IPS DF 6.9 (cell line): ENCODE measurements at regions not wholly inside any gene's neighbourhood (a gene's known extent, or its start where the extent isn't known, plus 50 kb on each side); places are given as distances from the start of the nearest gene placed in this dataset.

Experiments used
- DNase-seq: peaks from one replicate; pipeline ENCODE4 v3.0.0-alpha.2; 2013; ENCODE audit warnings: low read depth, low spot score
- H3K27ac ChIP-seq: one replicate; pipeline ENCODE4 v1.5.1; 2013; ENCODE audit warnings: low read length, control low read depth
- H3K27me3 ChIP-seq: 2 replicates; pipeline ENCODE4 v1.6.1; 2013; ENCODE audit warnings: mild to moderate bottlenecking, low read length; ENCODE audit not compliant: control insufficient read depth, insufficient read depth
- H3K36me3 ChIP-seq: 2 replicates; pipeline ENCODE4 v1.6.1; 2013; ENCODE audit warnings: low read length; ENCODE audit not compliant: control insufficient read depth, insufficient read depth
- H3K4me1 ChIP-seq: 2 replicates; pipeline ENCODE4 v1.6.1; 2013; ENCODE audit warnings: low read length; ENCODE audit not compliant: control insufficient read depth, insufficient read depth
- H3K4me3 ChIP-seq: 2 replicates; pipeline ENCODE4 v1.5.1; 2013; ENCODE audit warnings: mild to moderate bottlenecking, low read length
- H3K9me3 ChIP-seq: 2 replicates; pipeline ENCODE4 v1.6.1; 2013; ENCODE audit warnings: low read length, inconsistent platforms; ENCODE audit not compliant: control insufficient read depth, insufficient read depth
- WGBS: extraction: QIAGEN DNeasy Blood & Tissue Kit; methylation state at CpG from one replicate; pipeline ENCODE4 v1.1.7; 2013; ENCODE audit warnings: mixed read lengths, missing lambda C conversion rate; ENCODE audit not compliant: insufficient read length, insufficient coverage; 5-methylcytosine and 5-hydroxymethylcytosine counted together

DNA sequence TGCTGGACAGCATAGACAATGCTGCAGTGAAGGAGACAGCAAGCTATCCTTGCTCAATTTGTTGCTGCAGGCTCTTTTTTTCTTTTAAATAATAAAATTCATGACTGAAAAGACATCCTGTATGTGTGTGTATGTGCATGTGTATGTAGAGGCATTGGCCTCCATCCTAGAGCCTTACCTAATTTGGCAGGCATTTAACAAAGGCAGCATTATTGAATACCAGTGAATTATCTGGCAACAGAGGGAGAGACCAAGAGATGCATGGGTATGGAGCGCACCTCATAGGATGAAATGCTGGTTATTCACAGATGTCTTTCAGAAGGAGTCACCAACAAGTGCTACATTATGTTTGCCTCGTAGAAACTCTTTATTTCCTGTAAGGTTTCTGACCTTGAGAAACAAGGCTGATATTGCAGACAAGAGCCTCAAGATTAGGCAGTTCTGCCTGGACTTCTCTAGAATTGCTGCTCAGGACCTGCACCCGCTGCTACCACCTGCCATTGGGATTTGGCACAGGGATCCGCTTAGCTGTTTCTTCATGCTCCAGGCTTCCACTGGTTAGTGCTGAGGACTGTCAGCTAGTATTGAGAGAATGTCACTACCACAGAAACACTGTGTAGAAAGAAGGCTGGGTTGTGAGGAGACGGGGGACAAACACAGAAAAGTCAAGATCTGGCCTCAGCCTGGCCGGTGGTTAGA, 247.7 kb upstream of the RFX3 start:
- H3K9me3 ChIP-seq, result no peaks in the 10 kb centered on the region
- DNase-seq, result no peak
- no peaks in the 10 kb centered on the region for H3K27me3 ChIP-seq
- H3K27ac ChIP-seq, result no peak overlapping the region
- no peak overlapping the region for H3K4me3 ChIP-seq
- H3K36me3 ChIP-seq, result no peaks in the 10 kb centered on the region
- H3K4me1 ChIP-seq, result no peaks in the 10 kb centered on the region
- whole genome bisulfite sequencing, result no CpG with 5 or more reads among the region's 6 CpGs

DNA sequence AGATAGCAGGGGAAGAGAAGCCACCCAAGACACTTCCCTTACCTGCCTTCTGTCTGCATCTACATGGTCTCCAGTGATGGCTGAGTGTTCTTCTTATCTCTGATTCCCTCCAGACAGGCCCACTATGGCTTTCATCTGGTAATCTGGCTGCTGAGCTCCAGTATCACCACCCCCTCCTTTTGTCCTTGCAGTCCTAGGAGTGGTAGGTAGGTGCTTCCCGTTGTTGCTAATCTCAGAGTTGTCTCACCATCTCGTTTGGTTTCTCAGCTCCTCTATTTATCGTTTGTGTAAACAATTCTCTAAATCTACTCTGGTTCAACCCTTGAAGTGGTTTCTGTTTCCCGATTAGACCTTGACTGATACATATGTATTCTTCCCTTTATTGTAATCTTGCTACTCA, 243.8 kb upstream of the RFX3 start:
- DNase-seq, result no peak
- WGBS, result no CpG with 5 or more reads among the region's 4 CpGs
- Histone ChIP-seq H3K4me3 (no peak overlapping the region), H3K27ac (no peak overlapping the region), H3K4me1 (no peaks in the 10 kb centered on the region), H3K36me3 (no peaks in the 10 kb centered on the region), H3K27me3 (no peaks in the 10 kb centered on the region), H3K9me3 (no peaks in the 10 kb centered on the region)

DNA sequence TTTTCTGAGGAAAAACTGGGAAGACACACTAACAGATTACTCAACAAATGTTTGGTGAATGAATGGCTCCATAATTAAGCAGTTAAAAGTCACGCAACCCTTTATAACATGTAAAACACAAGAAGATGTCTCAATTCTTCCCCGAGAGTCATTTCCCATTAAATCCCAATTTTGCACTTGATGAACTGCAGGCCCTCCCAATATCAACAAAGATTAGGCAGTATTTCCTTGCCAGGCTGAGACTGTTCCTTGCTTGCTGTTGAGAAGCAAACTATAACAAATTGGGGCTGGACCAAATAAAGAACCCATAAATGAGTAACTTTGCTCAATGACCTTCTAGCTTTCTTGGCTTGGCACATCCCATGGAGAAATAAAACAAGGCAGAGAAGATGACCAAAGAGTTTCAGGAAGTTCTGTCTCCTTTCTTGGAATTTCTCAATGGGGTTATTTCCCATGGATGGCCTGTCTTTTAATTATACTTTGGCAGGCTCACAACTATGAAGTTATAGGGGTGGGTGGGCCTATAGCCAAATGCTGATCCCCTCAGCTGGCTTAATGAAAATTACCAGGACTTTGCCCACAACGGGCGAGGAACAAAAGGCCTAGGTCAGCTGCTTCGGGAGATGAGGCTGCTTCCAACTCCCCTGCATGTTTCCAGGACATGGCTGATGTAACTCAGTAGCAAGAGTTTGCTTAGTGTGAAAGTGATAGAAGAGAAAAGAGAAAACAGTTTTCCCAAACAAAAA, 243.1 kb upstream of the RFX3 start:
- H3K27me3 ChIP-seq, result no peaks in the 10 kb centered on the region
- no peaks in the 10 kb centered on the region for H3K36me3 ChIP-seq
- DNase-seq, result no peak
- WGBS, result no CpG with 5 or more reads among the region's 5 CpGs
- no peaks in the 10 kb centered on the region for H3K4me1 ChIP-seq
- H3K9me3 ChIP-seq, result no peaks in the 10 kb centered on the region
- no peak overlapping the region for H3K27ac ChIP-seq
- H3K4me3 ChIP-seq, result no peak overlapping the region

DNA sequence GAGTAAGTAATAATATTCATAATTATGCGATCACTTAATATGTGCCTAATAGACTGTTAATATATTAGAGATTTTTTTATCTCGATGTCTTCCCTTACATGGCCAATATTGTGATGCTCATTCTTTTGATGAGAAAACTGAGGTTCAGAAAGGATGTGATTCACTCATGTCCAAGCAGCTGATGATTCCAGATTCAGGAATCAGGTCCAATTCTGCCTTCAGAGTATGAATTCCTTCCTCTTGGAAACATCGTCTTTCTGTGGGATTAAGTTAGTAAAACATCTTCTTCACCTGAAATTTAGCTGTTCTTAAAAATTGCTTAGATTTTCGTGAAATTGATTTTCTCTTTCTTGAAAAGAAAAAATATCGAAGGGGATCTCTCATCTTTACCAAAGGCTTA, 242.5 kb upstream of the RFX3 start:
- Histone ChIP-seq H3K4me1 (no peaks in the 10 kb centered on the region), H3K27ac (no peak overlapping the region), H3K36me3 (no peaks in the 10 kb centered on the region), H3K9me3 (no peaks in the 10 kb centered on the region), H3K4me3 (no peak overlapping the region), H3K27me3 (no peaks in the 10 kb centered on the region)
- no CpG with 5 or more reads among the region's 5 CpGs for WGBS
- DNase-seq, result no peak

DNA sequence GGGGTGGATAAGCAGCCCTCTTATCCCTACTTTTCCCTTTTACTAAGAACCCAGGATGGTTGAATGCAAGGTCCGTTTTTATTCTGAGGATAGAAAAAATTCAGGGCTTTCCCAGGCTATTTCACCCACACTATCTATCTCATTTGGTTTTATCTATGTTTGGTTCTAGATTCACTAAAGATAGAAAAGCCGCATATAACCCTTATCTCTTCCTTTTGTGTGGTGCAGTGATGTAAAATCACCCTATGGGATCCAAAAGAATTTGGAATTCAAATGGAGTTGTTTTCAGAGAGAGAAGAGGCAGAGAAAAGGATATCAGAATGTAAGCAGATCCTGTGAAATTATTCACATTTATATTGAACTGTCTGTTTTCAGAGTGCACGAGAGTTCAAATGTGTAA, 236.3 kb upstream of the RFX3 start:
- Histone ChIP-seq H3K36me3 (no peaks in the 10 kb centered on the region), H3K9me3 (no peaks in the 10 kb centered on the region), H3K4me1 (no peaks in the 10 kb centered on the region), H3K27ac (no peak overlapping the region), H3K27me3 (no peaks in the 10 kb centered on the region), H3K4me3 (no peak overlapping the region)
- no peak for DNase-seq
- WGBS, result no CpG with 5 or more reads among the region's 3 CpGs

DNA sequence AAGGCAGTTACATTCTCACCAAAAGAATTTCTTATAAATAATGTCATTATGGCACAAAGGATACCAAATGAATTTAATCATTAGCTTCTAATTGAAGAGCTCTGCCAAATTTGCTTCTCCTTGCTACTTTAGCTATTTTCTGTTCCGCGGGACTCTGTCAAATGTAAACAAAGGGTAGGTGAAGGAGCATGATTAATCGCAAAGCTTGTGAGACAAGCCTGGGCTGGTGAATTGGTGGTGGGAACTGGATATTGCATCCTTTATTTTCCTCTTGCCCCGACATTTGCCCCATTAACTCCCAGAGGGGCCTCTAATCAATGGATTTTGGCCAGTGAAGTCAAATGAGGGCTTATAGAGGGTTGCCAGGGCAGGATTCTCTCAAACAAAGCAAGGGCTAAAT, 234.2 kb upstream of the RFX3 start:
- H3K4me3 ChIP-seq, result no peak overlapping the region

DNA sequence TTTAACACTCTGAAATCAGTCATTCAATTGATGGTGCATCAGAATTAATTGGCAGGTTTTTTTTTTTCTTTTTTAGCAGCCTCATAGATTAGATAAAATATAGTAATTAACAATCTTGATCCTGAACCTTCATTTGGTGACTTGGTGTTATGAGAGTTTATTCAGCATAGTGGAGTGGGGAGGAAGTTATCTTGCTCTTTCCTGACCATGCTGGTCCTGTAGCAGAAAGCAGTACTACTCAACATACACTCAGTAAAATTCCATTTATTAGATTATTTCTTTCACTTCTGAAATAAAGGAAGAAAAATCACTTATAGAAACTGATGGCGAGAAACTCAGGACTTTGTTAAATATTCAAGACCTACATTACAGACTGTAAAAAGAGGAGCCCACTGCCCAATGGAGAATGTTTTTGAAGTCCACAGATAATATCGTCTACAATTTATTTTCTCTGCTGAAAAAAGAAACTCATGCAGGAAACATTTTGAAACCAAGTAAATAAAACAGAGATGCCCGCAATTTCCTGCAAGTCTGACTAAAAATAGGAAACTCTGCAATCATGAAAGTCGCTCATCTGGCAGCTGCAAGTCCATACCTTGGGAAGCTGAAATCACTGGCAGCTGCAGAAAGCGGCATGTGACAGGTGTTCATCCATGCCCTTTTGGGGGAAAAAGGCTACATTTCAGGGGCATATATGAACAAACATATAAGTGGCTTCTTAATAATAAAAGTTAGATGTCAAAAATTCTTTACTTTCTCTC, 233.2 kb upstream of the RFX3 start:
- Histone ChIP-seq H3K9me3 (no peaks in the 10 kb centered on the region), H3K27ac (no peak overlapping the region), H3K36me3 (no peaks in the 10 kb centered on the region), H3K4me3 (no peak overlapping the region), H3K27me3 (no peaks in the 10 kb centered on the region), H3K4me1 (no peaks in the 10 kb centered on the region)
- no CpG with 5 or more reads among the region's 5 CpGs for WGBS
- no peak for DNase-seq

More for the DNA sequence above, 234.2 kb upstream of the RFX3 start:
- no peaks in the 10 kb centered on the region for H3K4me1 ChIP-seq
- H3K27me3 ChIP-seq, result no peaks in the 10 kb centered on the region
- no peak overlapping the region for H3K27ac ChIP-seq
- H3K9me3 ChIP-seq, result no peaks in the 10 kb centered on the region
- no peak for DNase-seq
- WGBS, result no CpG with 5 or more reads among the region's 4 CpGs
- H3K36me3 ChIP-seq, result no peaks in the 10 kb centered on the region

DNA sequence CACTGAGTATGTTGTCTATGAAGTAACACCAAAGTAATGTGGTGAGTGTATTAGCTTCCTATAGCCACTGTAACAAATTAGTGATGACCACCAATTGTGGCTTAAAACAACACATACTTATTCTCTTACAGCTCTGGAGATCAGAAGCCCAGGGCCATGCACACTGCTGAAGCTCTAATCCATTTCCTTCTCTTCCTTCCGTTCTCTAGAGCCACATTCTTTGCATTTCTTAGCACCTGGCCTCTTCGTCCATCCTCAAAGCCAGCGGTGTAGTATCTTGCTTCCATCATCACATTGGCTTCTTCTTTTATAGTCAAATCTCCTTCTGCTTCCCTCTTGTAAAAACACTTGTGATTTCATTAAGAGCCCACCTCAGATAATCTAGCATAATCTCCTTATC, 230.3 kb upstream of the RFX3 start:
- no CpG with 5 or more reads among the region's 3 CpGs for WGBS
- H3K4me3 ChIP-seq, result no peak overlapping the region
- H3K4me1 ChIP-seq, result peaks cover 2% of the 10 kb centered on the region; the same call in 1 of the 2 replicates
- H3K27me3 ChIP-seq, result no peaks in the 10 kb centered on the region
- H3K9me3 ChIP-seq, result no peaks in the 10 kb centered on the region
- no peak overlapping the region for H3K27ac ChIP-seq
- H3K36me3 ChIP-seq, result no peaks in the 10 kb centered on the region
- no peak for DNase-seq

DNA sequence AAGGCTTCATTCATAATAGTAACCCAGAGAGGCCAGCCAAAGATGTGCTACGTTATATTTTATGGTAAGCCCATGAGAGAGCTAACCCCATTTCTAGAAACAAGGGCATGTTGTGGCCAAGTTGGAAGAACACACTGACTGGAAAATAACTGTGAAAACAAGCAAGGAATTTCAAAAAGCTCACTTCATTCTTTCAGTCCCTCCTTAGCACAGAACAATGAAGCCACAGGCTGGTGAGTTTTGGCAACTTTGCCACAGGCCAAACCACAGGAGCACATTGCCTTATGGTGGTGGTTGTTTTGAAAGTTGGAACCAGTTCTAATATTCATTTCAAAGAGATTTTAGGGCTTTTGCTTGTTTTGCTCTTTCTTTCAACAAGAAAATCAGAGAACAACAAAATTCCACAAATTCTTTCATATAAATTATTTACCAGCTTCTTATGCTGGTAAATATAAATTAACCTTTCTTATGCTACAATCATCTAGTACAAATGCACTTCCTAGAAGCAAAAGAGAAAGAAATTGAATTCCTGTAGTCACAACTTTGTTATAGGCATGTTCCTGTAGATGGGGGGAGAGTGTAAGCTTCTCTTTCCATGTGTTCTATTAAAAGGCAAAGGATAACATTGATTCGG, 225.4 kb upstream of the RFX3 start:
- Histone ChIP-seq H3K4me3 (no peak overlapping the region), H3K4me1 (peaks cover 2% of the 10 kb centered on the region; the same call in 1 of the 2 replicates), H3K9me3 (no peaks in the 10 kb centered on the region), H3K27me3 (no peaks in the 10 kb centered on the region), H3K27ac (no peak overlapping the region), H3K36me3 (no peaks in the 10 kb centered on the region)
- DNase-seq, result no peak
- no CpG with 5 or more reads among the region's 2 CpGs for WGBS

DNA sequence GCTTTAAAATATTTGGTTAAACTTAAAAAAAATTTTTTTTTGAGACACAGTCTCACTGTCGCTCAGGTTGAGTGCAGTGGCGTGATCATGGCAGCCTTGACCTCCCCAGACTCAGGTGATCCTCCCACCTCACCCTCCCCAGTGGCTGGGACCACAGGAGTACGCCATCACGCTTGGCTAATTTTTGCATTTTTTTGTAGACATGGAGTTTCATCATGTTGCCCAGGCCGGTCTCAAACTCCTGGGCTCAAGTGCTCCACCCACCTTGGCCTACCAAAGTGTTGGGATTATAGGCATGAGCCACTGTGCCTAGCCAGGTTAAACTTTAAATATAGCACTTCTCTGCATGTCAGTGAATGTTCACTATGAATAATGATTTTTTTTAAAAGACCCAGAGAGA, 224.5 kb upstream of the RFX3 start:
- H3K4me1 ChIP-seq, result peaks cover 2% of the 10 kb centered on the region; the same call in 1 of the 2 replicates
- no peak overlapping the region for H3K4me3 ChIP-seq
- no peaks in the 10 kb centered on the region for H3K27me3 ChIP-seq
- WGBS, result no CpG with 5 or more reads among the region's 5 CpGs
- H3K27ac ChIP-seq, result no peak overlapping the region
- no peaks in the 10 kb centered on the region for H3K36me3 ChIP-seq
- H3K9me3 ChIP-seq, result no peaks in the 10 kb centered on the region
- DNase-seq, result no peak
